CD4-positive, alpha-beta T cell treated with Interferon gamma for 1 hour (primary cell): ENCODE measurements at regions not wholly inside any gene's neighbourhood (a gene's known extent, or its start where the extent isn't known, plus 50 kb on each side); places are given as distances from the start of the nearest gene placed in this dataset.

Source experiments
- DNase-seq: peaks from one replicate; pipeline ENCODE4 v3.0.0-alpha.2; 2020

- no peak for DNase-seq
These were observed 160.8 kb upstream of the PHACTR1 start for GRCh38 chr6:12555781-12556180.

DNA sequence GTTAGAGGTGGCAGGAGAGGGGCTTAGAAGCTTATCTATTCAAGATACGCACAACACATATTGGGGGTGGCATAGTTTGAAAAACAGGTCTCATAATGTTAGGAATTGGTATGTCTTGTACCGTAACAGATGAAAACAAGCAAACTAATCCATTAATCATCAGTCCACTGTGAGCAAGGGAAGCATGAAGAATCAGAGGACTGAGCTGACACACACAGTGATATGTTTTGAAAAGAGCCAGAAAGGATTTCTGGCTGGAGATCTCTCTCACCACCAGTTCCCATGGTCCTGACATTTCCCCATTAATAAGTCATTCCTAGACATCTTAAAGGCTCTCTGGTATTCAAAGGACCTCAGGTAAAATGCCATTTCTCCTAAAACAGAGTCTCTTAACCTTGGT is 158.8 kb upstream of the PHACTR1 start:
- no peak for DNase-seq

GRCh38 chr6:12560315-12560714 is 156.3 kb upstream of the PHACTR1 start:
- DNase-seq, result no peak

DNA sequence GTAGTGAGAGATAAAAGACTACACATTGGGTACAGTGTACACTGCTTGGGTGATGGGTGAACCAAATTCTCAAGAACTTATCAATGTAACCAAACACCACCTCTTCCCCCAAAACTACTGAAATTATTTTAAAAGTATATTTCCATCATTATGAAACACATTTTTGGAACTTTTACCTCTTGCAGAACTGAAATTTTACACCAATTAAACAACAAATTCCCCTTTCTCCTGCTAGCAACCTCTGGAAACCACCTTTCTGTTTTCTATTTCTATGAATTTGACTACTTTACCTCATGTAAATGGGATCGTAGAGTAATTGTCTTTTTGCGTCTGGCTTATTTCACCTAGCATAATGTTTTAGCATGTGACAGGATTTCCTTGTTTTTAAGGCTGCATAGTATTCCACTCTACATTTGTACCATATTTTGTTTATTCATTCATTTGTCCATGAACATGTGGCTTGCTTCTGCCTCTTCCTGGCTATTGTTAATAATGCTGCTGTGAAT is 149.9 kb upstream of the PHACTR1 start:
- DNase-seq, result no peak

DNA sequence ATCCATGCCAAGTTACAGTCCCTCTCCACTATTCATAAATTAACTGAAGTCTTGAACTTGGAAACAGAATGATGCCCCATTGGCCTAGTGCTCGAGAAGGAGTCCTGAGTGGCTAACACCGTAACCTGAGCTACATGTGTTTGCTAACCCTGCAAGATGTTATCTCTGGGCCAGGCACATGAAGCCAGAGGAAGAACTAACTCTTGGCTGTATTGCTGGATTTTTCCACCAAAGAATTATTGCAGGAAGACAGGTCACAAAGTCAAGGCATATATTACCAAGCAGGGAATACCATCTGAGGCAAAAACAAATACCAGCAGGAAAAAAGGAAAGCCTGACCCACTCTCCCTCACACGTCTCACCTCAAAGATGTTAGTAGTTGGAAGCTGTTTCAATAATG is 148.9 kb upstream of the PHACTR1 start:
- DNase-seq, result no peak

- no peak for DNase-seq
These were observed 146.9 kb upstream of the PHACTR1 start for GRCh38 chr6:12569646-12570045.

- no peak for DNase-seq
These were observed 146.0 kb upstream of the PHACTR1 start for GRCh38 chr6:12570461-12571030.

GRCh38 chr6:12572896-12573827 is 143.4 kb upstream of the PHACTR1 start:
- no peak for DNase-seq

DNA sequence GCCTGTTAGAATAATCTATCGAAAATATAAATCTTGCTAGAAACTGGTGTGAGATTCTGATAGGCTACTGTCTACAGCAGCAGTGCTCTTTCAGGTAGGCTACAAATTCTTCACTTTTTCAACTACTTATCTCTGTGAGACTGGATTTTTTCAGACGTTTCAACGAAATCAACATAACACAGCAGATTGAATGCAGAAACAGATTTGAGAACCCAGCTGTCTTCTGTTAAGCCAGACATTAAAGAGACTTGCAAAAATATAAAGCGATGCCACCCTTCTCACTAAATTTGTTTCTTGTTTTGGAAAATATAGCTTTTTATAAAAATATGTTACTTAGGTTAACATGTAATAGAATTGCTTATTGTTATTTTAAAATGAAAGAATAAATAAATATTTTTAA is 140.6 kb upstream of the PHACTR1 start:
- DNase-seq, result no peak

GRCh38 chr6:12576389-12576788 is 140.2 kb upstream of the PHACTR1 start:
- DNase-seq, result no peak

GRCh38 chr6:12577124-12577850 is 139.3 kb upstream of the PHACTR1 start:
- DNase-seq, result no peak

GRCh38 chr6:12578097-12578496 is 138.5 kb upstream of the PHACTR1 start:
- no peak for DNase-seq

GRCh38 chr6:12578751-12579150 is 137.8 kb upstream of the PHACTR1 start:
- no peak for DNase-seq

DNA sequence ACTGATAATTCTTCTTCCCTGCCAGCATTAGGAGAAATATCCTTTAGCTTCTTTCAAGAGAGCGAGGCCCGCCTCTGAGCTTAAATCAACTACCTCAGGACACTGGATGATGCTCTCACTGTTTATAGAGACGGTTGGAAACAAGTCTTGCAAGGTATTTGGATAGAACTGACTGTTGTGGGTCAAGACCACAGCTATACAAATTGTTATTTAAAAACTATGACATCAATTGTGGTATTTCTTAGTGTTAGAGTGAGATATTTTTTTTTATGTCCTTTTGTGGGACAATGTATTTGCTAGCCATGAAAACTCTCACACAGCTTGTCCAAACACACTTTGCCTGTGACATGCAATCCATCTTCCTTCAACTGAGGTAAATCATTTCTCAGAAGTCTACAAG is 136.3 kb upstream of the PHACTR1 start:
- no peak for DNase-seq

DNA sequence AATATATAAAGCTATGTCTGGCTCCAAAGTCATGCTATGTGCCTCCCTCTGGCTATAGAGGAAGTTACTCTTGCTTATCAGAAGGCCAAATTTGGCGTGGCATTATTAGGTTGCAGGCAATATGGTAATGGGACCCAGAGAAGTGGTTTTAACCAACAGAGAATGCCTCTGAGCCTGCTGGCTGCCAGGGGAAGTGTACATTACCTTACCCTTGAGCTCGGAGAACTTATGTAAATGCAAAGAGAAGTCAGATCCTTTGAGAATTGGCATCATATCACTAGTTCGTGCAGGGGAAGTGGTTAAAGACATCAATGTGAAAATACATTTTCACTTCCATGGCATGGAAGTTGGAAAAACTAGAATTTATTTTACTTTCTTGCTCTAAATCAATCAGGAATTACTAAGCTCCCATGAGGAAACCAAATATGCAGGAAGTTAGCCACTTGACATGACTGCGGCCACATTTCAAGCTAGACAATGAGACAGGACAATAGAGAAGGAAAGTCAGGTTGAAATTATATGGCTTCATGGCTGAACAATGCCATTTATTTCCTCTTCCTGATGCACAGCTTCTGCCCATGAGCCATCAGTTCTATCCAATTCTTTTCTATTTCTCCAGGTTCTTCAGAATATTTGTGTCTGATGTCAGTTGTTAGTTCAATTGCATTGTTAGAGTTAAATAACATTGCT is 134.0 kb upstream of the PHACTR1 start:
- DNase-seq, result no peak

GRCh38 chr6:12584631-12585405 is 131.7 kb upstream of the PHACTR1 start:
- no peak for DNase-seq

DNA sequence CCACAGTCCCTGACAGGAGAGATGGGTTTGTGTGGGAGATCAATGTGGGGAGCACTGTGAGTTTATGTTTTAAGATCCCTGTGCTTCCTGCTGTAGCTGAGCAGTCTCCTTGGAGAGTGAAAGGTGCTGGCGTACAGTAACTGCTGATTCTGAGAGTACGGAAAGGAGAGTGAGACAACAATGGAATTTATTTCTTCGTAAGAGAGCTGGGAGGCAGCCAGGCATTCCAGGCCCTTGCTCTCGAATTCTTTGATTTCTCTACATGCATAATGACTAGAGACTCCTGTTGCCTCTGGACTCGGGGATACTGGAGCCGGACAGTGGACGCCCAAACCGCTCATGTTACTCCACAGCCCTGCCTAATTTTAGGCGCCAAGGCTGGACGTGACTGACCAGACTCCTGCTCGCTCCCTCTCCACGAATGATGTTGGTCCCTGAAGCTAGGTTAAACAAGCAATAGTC is 131.0 kb upstream of the PHACTR1 start:
- DNase-seq, result no peak

DNA sequence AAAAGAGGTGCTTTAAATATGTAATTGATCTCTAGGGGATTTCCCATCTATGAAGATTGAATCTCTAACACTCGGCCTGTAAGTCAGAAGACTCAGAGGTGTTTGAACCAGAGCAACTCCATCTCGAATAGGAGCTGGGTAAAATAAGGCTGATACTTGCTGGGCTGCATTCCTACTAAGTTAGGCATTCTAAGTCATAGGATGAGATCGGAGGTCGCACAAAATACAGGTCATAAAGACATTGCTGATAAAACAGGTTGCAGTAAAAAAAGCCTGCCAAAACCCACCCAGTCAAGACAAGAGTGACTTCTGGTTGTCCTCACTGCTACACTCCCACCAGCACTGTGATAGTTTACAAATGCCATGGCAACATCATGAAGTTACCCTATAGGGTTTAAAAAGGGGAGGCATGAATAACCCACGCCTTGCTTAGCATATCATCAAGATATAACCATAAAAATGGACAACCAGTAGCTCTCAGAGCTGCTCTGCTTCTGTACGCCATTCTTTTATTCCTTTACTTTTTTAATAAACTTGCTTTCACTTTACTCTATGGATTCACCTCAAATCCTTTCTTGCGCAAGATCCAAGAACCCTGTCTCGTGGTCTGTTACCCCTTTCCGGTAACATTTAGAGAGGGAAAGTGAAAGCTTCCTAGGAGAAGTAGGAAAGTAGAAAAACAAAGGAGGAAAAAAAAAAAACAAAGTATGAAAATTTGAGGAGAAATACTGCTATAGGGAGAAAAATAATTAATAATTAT is 129.7 kb upstream of the PHACTR1 start:
- no peak for DNase-seq

DNA sequence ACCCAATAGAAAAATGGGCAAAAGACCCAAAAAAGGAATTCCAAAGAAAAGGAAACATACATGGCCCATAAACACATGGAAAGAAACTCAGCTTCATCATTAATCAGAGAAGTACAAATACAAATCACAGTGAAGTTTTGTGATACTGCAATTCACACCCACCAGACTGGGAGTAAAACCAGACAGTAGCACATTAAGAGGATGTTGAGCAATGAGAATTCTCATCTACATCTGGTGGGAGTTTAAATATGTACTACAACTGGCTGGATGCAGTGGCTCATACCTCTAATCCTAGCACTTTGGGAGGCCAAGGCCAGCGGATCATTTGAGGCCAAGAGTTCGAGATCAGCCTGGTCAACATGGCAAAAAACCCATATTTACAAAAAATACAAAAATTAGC is 125.7 kb upstream of the PHACTR1 start:
- no peak for DNase-seq

- DNase-seq, result no peak
These were observed 123.9 kb upstream of the PHACTR1 start for GRCh38 chr6:12592634-12593033.
